ENCODE measurements at regions not wholly inside any gene's neighbourhood (a gene's known extent, or its start where the extent isn't known, plus 50 kb on each side); places are given as distances from the start of the nearest gene placed in this dataset.

DNA sequence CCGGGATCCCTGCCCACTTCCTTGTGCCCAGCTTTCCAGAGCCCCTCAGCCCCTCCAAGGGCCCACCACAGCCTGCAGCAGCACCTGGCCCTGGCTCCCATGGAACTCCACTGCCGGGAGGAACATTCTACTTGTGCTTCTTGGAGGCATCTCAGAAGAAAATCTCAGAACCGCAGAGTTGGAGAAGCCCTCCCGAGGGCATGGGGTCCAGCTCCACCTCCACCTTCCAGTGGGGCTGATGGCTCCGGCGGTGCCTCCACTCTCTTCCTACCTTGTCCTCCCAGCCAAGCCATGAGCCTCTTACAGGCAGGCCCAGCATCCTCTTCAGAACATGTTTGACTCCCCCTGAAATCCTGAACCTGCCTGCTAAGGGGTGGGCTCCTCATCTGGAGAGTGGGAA lies 79.4 kb upstream of the ZNF469 start (continued):
- TF ChIP-seq HMGXB4 (CRISPR knock-in tag; IDR thresholded peaks at IDR 0.05; ENCODE audit: borderline replicate concordance) (no peak), EHF (CRISPR knock-in tag; IDR thresholded peaks at IDR 0.05) (no peak), ZFP36 (IDR thresholded peaks at IDR 0.05; ENCODE audit: borderline replicate concordance, partially characterized antibody) (no peak), RCOR1 (IDR thresholded peaks at IDR 0.05; ENCODE audit: low read depth, low read length) (no peak), USF2 (IDR thresholded peaks at IDR 0.05) (no peak), MAFK (IDR thresholded peaks at IDR 0.05; ENCODE audit: partially characterized antibody) (no peak), NPAS2 (CRISPR knock-in tag; IDR thresholded peaks at IDR 0.05; ENCODE audit: borderline replicate concordance) (no peak), FOSL2 (IDR thresholded peaks at IDR 0.05) (no peak), FOSL2 (CRISPR knock-in tag; IDR thresholded peaks at IDR 0.05) (no peak), JUN (IDR thresholded peaks at IDR 0.05) (no peak), RNF2 (IDR thresholded peaks at IDR 0.05; ENCODE audit: borderline replicate concordance, low read depth) (no peak), CHD2 (IDR thresholded peaks at IDR 0.05; ENCODE audit: low read length, partially characterized antibody) (no peak), SREBF2 (IDR thresholded peaks at IDR 0.05) (no peak), FOSB (CRISPR knock-in tag; IDR thresholded peaks at IDR 0.05) (no peak), HOXB13 (CRISPR knock-in tag; IDR thresholded peaks at IDR 0.05; ENCODE audit: low read depth) (no peak)
- TF ChIP-seq, protein P1, sequence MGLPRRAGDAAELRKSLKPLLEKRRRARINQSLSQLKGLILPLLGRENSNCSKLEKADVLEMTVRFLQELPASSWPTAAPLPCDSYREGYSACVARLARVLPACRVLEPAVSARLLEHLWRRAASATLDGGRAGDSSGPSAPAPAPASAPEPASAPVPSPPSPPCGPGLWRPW (IDR thresholded peaks at IDR 0.05): no peak

DNA sequence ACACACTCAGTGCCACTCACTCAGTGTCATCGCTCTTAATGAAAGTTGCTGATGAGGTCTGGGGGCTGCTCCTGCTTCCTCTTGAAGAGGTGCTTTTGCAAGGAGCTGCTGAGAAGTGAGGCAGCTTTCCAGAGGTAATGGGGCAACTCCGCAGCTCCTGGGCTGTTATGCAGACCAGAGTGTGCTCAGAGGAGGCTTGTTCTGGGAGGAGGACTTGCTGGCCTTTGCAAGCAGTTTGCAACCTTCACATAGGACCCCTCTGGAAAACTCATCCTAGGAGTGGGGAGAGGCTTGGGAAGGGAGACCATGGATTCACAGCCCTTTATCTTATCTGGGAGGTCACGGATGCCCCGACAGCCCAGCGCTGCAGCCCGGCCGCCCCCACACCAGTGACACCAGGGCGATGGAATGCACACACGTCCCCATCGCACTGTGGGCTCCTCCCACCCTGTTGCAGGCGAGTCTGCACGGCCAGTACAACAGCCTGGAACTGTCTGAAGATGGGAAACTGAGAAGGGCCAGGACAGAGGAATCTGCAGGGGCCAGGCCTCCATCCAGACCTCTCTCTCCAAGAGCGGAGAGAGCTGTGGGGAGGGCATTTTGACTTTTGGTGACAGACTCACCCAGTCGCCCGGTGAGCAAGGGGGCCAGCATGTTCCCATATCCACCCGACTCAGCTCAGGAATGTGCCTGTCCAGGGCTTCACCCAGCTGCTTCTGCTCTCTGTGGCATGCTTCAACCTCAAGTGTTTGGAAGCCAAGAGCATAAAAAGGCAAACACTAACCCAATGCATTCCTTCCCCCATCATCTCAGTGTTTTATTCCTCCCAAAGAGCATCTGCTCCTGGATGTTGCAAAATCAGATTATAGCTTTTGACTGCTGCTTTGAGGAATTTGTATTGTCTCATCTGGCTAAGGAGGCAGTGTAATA lies 78.6 kb upstream of the ZNF469 start:
- WGBS (ENCODE audit: missing lambda C conversion rate): 49% methylated on average over 12 of the region's 16 CpGs
- no peaks in the 10 kb centered on the region; the same call in 2 of the 3 replicates for H3K9me3 ChIP-seq
- FAIRE-seq: no peak
- H3K4me3 ChIP-seq: no peak overlapping the region
- CTCF ChIA-PET: interaction anchor here (1.1 to 1.4 kb wide), 3 partner anchors 11 to 16 kb away, joined by 3 to 5 read pairs (median 3); no protein-coding TSS in a partner anchor
- H3K4me2 ChIP-seq: peak overlapping the region; percentile 37; the same call in 2 of the 3 replicates
- peak; percentile 51 to 80; a peak in 5 of 6 replicates for ATAC-seq
- peak overlapping the region; percentile 51 to 82 for H3K27ac ChIP-seq
- DNase-seq (ENCODE audit: low read depth in 1 of 2, low spot score in 1 of 2): peak in 1 of 2 experiments; percentile 38
- TF ChIP-seq JUN (IDR thresholded peaks at IDR 0.05) (no peak), ZNF302 (CRISPR knock-in tag; IDR thresholded peaks at IDR 0.05) (no peak), RNF2 (IDR thresholded peaks at IDR 0.05; ENCODE audit: borderline replicate concordance, low read depth) (no peak), CEBPB (IDR thresholded peaks at IDR 0.05) (peak in 1 of 2 experiments; percentile 42; a peak in 1 of 4 replicates), GATA3 (IDR thresholded peaks at IDR 0.05; ENCODE audit: borderline replicate concordance) (0 out of 2 replicates have a peak, but pooled peaks have one; percentile 6)
- H3K4me1 ChIP-seq: peaks cover 24% of the 10 kb centered on the region
- POLR2A ChIA-PET: no interaction called here

GRCh38 chr16:88305176-88305575 lies 77.6 kb upstream of the ZNF469 start:
- H3K27ac ChIP-seq: peak overlapping the region; percentile 51 to 82; a peak in 5 of 6 replicates
- 86% methylated on average over 14 of the region's 14 CpGs for WGBS (ENCODE audit: missing lambda C conversion rate)
- CTCF ChIA-PET: interaction anchor here (1.1 kb wide), 1 partner anchor 10 kb away, joined by 3 read pairs; no protein-coding TSS in a partner anchor
- POLR2A ChIA-PET: no interaction called here
- FAIRE-seq: no peak
- H3K9me3 ChIP-seq: no peaks in the 10 kb centered on the region; the same call in 2 of the 3 replicates
- H3K4me1 ChIP-seq: peaks cover 29% of the 10 kb centered on the region
- H3K4me3 ChIP-seq: no peak overlapping the region
- H3K4me2 ChIP-seq: peak overlapping the region; percentile 37; the same call in 1 of the 3 replicates
- DNase-seq (ENCODE audit: low read depth in 1 of 2, low spot score in 1 of 2): no peak
- TF ChIP-seq RFX5 (IDR thresholded peaks at IDR 0.05) (no peak), SMC3 (IDR thresholded peaks at IDR 0.05) (no peak), EHMT2 (IDR thresholded peaks at IDR 0.05; ENCODE audit: low read depth) (no peak), TP53 (CRISPR knock-in tag; IDR thresholded peaks at IDR 0.05) (no peak), CBX2 (IDR thresholded peaks at IDR 0.05; ENCODE audit: borderline replicate concordance, low read depth) (no peak), RNF2 (IDR thresholded peaks at IDR 0.05; ENCODE audit: borderline replicate concordance, low read depth) (no peak), EHF (CRISPR knock-in tag; IDR thresholded peaks at IDR 0.05) (no peak), HEYL (CRISPR knock-in tag; IDR thresholded peaks at IDR 0.05) (no peak)
- no peak for ATAC-seq
